Activated T-helper 17 cell treated with anti-CD3 and anti-CD28 coated beads, Interleukin-2, amount 50 U/mL, for 72 hours (primary cell): ENCODE measurements at regions not wholly inside any gene's neighbourhood (a gene's known extent, or its start where the extent isn't known, plus 50 kb on each side); places are given as distances from the start of the nearest gene placed in this dataset.

Experiments
- ATAC-seq: fragments of 150-1000 bp; cut with Tn5 transposase; replicated peaks from 2 replicates; pipeline ENCODE4 v1.10.0; 2021; ENCODE audit warnings: mild to moderate bottlenecking, moderate library complexity
- H3K27ac Mint-ChIP-seq: one replicate; pipeline ENCODE4 v1.8.0; 2022; ENCODE audit warnings: mixed read lengths
- H3K27me3 Mint-ChIP-seq: one replicate; pipeline ENCODE4 v1.8.0; 2022; ENCODE audit warnings: mixed read lengths
- H3K36me3 Mint-ChIP-seq: one replicate; pipeline ENCODE4 v1.8.0; 2022; ENCODE audit warnings: low read depth, mild to moderate bottlenecking, mixed read lengths
- H3K4me1 Mint-ChIP-seq: one replicate; pipeline ENCODE4 v1.8.0; 2022; ENCODE audit warnings: mixed read lengths
- H3K4me3 Mint-ChIP-seq: one replicate; pipeline ENCODE4 v1.8.0; 2022; ENCODE audit warnings: mild to moderate bottlenecking, mixed read lengths
- H3K9me3 Mint-ChIP-seq: one replicate; pipeline ENCODE4 v1.8.0; 2022; ENCODE audit warnings: mixed read lengths

DNA sequence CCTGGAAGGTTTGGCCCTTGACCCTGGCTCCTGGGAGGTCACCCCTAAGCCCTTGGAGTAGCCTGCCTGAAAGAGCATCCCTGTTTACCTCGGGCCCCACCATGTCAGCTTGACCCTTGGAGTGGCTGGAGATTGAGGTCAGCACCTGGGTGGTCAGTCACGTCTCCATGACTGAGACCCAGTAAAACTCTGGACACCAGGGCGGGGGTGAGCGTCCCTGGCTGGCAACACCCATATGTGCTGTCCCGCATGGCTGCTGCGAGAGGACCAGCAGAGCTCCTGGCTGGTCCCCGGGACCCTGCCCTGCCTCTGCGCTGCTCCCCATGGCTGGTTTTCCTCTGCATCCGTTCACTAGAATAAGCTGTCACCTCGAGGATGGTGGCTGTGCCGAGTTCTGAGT lies 91.2 kb downstream of the RBFOX3 start:
- Mint-ChIP-seq H3K27ac (no peak overlapping the region), H3K9me3 (no peaks in the 10 kb centered on the region), H3K4me1 (no peaks in the 10 kb centered on the region), H3K36me3 (no peaks in the 10 kb centered on the region), H3K27me3 (peaks cover 22% of the 10 kb centered on the region), H3K4me3 (no peak overlapping the region)
- ATAC-seq: no peak

DNA sequence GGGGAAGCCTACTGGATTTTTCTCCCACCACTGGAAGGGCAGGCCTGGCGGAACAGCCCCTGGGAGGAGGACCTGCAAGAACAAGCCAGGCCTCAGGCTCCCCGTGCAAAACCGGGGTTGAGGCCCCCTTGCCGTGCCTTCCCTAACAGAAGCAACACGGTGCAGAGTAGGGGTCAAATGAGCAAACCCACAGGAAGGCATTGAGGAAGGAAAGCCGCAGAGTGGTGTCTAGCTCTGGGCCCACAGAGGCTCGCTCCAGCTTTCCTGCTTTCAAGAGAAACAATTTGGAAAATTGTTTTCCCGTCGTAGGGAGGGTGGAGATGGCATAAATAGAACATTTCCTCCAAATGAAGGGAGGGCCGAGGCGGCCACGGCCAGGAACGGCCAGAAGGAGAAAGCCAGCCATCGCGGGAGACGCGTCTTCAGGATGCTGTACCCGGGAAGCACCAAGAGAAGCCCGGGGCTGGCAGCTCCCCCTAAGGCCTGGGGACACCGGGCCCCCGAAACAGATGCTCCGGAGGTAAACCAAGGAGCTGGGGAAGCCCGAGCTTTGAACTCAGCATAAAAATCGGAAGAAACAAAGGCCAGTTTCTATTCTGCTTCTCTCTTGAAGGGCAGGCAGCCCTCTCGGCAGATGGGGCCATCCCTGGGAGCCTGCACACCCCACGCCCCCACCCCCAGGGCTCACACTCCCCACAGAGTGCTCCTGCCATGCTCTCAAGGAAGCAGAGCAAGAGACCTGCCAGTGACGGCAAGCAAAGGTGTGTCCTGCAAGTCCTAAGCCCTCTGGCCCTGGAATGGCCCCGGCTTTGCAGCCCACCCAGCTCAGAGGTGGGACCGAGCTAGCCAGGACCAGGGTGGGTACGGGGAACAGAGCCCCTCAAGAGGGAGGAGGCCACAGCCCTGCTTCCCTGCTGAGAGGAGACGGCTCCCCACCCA lies 92.0 kb downstream of the RBFOX3 start:
- no peaks in the 10 kb centered on the region for H3K4me1 Mint-ChIP-seq
- ATAC-seq: no peak
- no peak overlapping the region for H3K27ac Mint-ChIP-seq
- peaks cover 22% of the 10 kb centered on the region for H3K27me3 Mint-ChIP-seq
- H3K9me3 Mint-ChIP-seq: no peaks in the 10 kb centered on the region
- no peak overlapping the region for H3K4me3 Mint-ChIP-seq
- no peaks in the 10 kb centered on the region for H3K36me3 Mint-ChIP-seq

DNA sequence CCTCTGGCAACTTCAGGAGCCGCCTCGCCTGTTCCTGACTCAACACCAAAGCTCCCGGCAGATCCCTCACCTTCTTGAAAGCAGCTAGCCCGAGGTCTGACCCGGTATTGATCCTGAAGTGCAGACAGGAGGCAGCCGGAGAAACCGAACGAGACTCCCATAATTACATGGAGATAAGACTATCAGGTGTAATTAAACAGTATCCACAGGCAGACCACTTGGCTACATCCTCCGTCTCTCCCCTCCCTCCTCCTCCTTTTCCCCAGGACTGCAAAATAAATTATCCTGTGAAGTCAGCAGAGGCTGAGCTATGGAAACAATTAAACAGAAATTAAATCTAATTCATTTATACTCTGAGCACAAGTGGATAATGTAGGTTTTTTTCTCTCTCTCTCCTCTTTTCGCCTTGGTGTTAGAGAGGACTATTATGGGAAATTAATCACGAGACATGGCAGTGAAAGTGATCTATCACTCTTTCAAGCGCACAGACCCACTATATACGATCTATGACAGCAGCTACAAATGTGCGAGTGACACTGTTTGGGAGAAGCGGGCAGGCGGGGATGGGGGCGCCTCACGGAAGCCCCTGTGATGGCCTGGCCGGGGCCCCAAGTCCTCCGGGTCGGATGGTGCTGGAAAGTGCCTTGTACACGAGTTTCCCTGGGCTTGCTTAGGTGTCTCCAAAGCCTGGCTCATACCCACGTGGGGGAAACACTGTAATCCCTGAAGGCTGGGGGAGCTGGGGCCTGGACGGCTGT lies 92.8 kb downstream of the RBFOX3 start:
- no peak overlapping the region for H3K27ac Mint-ChIP-seq
- no peak overlapping the region for H3K4me3 Mint-ChIP-seq
- H3K36me3 Mint-ChIP-seq: no peaks in the 10 kb centered on the region
- no peak for ATAC-seq
- H3K9me3 Mint-ChIP-seq: no peaks in the 10 kb centered on the region
- no peaks in the 10 kb centered on the region for H3K4me1 Mint-ChIP-seq
- H3K27me3 Mint-ChIP-seq: peaks cover 22% of the 10 kb centered on the region

DNA sequence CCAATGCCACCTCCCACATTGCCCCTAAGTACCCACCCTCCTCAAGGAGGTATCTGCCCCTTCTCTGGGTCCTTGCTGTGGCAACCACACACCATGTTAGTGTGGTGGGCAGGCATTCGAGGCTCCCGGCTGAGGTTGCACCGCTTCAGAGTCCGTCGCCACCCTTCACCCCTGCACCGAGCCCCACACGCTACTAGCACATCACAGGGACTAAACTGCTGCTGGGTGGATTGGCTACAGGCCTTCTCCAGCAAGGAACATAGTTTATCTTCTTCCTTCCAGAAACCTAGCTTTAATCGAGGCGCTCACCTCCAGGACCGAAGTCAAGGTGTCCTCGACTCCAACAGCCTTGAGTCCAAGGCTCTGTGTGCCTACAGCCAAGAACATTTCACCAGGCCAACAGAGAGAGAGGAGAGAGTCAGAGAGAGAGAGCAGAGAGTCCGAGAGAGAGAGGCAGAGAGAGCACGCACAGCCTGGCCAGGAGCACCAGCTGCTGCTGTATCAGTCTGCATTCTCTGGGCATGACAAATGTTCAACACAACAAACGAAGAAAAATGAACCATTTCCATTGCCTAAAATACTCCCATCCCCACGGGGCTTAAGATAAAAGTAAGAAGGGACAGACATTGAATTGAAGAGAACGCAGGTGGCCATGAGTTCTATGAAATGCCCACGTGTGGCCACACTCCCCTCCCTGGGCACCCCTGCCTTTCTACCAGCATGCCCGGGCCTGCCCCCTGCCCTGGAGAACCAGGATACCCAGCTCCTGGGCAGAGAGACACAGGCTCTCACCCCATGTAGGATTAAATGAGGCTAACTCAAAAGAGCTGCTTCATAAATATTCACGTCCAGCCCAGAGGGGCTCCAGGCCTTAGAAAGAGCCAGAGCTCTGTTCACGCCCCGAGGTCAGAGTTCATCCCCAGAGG lies 94.9 kb downstream of the RBFOX3 start:
- no peaks in the 10 kb centered on the region for H3K9me3 Mint-ChIP-seq
- H3K27ac Mint-ChIP-seq: no peak overlapping the region

DNA sequence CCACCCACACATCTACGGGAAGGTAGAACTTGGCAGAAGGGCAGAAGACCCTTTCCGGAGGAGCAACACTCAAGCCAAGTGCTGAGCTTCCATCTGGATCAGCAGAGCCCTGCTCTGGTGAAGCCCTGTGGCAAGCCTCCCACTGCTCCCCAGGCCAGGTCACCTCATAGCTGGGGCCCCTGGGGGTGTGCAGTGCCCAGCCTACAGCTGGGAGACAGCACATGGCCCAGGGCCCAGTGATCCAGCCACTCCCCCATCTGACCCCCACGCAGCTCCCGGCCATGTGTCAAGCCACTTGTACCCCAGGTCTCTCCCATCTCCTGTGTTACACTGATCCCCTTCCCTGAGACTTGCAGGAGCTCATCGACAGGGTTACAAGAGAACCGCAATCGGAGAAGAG lies 95.7 kb downstream of the RBFOX3 start:
- no peak overlapping the region for H3K27ac Mint-ChIP-seq
- peaks cover 22% of the 10 kb centered on the region for H3K27me3 Mint-ChIP-seq
- ATAC-seq: no peak
- no peaks in the 10 kb centered on the region for H3K9me3 Mint-ChIP-seq
- H3K4me3 Mint-ChIP-seq: no peak overlapping the region
- H3K4me1 Mint-ChIP-seq: no peaks in the 10 kb centered on the region
- H3K36me3 Mint-ChIP-seq: no peaks in the 10 kb centered on the region

More for the DNA sequence above, 94.9 kb downstream of the RBFOX3 start:
- Mint-ChIP-seq H3K4me3 (no peak overlapping the region), H3K36me3 (no peaks in the 10 kb centered on the region), H3K4me1 (no peaks in the 10 kb centered on the region), H3K27me3 (peaks cover 22% of the 10 kb centered on the region)
- ATAC-seq: no peak

DNA sequence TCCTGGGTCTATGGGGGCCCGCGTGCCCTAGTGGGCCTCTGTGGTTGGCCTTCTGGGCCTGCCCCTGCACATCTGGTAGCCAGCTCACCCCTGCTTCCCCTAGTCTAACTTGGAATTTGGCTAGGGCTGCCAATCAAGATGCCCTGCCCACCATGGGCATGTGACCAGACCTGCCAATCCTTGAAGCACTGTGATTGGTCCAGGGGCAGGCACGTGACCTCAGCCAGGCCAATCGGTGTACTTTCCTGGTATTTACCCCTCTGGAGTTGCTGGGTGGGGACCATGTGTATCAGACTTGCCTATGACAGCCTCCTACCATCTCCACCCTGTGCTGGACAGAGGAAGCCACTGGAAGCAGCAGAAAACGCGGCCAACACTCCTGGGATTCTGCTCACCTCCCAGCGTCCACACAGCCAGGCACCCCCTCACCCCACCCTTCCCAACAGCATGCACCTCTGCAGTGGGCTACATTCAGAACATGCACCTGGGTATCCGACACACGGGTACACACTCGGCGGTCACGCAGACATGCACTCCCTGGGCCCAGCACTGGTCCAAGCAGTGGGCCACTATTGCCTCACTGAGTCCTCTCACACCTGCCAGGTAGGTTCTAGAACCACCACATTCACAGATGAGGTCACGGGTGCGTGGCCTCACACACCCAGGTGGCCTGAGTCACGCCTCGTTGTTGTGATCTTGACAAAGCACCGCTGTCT lies 96.9 kb downstream of the RBFOX3 start:
- ATAC-seq: no peak
- Mint-ChIP-seq H3K4me1 (no peaks in the 10 kb centered on the region), H3K27me3 (peaks cover 22% of the 10 kb centered on the region), H3K27ac (no peak overlapping the region), H3K4me3 (no peak overlapping the region), H3K36me3 (no peaks in the 10 kb centered on the region), H3K9me3 (no peaks in the 10 kb centered on the region)

DNA sequence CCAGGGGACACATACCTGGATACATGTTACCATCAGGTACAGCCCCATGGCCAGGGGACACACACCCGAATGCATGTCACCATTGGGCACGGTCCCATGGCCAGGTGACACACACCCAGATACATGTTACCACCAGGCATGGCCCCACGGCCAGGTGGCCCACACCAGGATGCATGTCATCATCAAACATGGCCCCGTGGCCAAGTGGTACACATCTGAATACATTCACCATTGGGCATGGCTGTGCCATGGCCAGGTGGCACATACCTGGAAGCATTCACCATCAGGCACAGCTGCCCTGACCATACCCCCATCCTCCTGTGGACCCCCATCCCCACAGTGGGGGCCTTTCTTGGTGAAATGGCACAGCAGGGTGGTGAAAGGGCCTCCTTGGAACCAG lies 97.6 kb downstream of the RBFOX3 start:
- ATAC-seq: no peak
- Mint-ChIP-seq H3K36me3 (no peaks in the 10 kb centered on the region), H3K4me1 (no peaks in the 10 kb centered on the region), H3K27me3 (peaks cover 21% of the 10 kb centered on the region), H3K27ac (no peak overlapping the region), H3K9me3 (no peaks in the 10 kb centered on the region), H3K4me3 (no peak overlapping the region)

DNA sequence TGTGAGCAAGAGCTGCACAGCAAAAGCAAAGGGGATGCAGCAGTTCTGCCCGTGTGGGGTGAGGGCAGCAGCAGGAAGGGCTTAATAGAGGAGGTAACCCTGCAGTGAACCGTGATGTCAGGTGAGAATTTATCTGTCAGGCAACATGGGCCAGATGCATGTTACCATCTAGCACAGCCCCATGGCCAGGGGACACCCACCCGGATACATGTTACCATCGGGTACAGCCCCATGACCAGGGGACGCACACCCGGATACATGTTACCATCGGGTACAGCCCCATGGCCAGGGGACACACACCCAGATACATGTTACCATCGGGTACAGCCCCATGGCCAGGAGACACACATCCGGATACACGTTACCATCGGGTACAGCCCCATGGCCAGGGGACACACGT lies 99.4 kb downstream of the RBFOX3 start:
- Mint-ChIP-seq H3K9me3 (no peaks in the 10 kb centered on the region), H3K27ac (no peak overlapping the region), H3K4me3 (no peak overlapping the region), H3K4me1 (no peaks in the 10 kb centered on the region), H3K27me3 (peaks cover 10% of the 10 kb centered on the region), H3K36me3 (no peaks in the 10 kb centered on the region)
- ATAC-seq: no peak

DNA sequence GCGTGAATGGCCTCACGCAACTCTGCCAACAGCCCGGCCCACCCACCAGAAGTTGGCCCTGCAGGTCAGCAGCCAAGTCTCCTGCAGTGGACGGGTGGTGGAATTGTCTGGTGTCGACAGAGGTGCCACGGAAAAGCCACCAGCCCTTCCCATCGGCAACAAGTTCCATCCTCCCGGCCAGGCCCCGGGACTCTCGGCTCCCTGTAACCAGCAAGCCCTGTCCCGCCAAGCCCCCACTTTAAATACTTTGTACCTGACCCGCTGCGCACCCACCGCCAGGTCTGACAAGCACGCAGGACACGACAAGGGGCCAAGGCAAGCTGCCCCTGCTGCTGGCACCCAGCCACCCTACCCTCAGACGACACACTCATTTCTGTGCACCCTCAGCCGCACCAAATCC lies 100.8 kb downstream of the RBFOX3 start:
- Mint-ChIP-seq H3K4me3 (no peak overlapping the region), H3K9me3 (no peaks in the 10 kb centered on the region), H3K36me3 (no peaks in the 10 kb centered on the region), H3K27ac (no peak overlapping the region), H3K27me3 (peaks cover 8% of the 10 kb centered on the region), H3K4me1 (no peaks in the 10 kb centered on the region)
- ATAC-seq: no peak

DNA sequence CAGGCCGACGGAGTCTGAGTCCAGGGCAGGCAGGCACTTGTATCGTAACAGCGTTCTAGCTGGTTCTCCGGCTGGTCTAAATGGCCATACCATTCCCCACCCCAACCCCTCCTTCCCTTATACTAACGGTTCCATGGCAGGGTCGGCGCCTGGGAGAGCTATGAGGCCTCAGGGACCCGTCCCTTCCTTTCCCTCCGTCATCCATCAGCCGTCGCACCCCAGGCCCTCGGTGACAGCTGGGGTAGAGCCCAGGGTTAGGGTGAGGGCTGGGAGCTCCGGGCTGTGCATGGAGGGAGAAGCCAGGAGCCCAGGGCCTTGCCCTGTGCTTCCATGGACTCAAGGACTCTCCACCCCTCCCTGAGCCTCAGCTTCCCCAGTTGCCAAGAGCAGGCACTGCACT lies 101.4 kb downstream of the RBFOX3 start:
- no peaks in the 10 kb centered on the region for H3K9me3 Mint-ChIP-seq
- H3K36me3 Mint-ChIP-seq: no peaks in the 10 kb centered on the region
- H3K27me3 Mint-ChIP-seq: peaks cover 13% of the 10 kb centered on the region
- no peak for ATAC-seq
- H3K4me1 Mint-ChIP-seq: no peaks in the 10 kb centered on the region
- no peak overlapping the region for H3K27ac Mint-ChIP-seq
- no peak overlapping the region for H3K4me3 Mint-ChIP-seq

DNA sequence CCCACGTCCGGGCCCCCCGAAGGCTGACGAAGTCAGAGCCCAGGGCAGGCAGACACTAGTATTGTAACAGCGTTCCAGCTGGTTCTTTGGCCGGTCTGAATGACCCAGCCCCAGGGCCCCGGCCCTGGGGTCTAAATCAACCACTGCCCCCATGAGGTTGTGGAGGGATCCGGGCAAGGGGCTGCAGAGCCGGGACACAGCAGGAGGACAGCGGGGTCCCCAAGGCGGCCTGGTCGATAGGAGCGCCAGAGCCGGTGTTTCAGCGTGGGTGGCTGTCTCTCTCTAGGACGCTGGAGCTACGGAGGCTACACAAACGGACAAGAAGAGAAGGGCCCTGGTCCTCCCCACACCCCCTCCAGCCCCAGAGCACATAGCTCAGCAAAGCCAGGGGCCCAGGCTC lies 101.8 kb downstream of the RBFOX3 start:
- Mint-ChIP-seq H3K4me1 (no peaks in the 10 kb centered on the region), H3K9me3 (no peaks in the 10 kb centered on the region), H3K27ac (no peak overlapping the region), H3K36me3 (no peaks in the 10 kb centered on the region), H3K27me3 (peaks cover 18% of the 10 kb centered on the region), H3K4me3 (no peak overlapping the region)
- ATAC-seq: no peak

DNA sequence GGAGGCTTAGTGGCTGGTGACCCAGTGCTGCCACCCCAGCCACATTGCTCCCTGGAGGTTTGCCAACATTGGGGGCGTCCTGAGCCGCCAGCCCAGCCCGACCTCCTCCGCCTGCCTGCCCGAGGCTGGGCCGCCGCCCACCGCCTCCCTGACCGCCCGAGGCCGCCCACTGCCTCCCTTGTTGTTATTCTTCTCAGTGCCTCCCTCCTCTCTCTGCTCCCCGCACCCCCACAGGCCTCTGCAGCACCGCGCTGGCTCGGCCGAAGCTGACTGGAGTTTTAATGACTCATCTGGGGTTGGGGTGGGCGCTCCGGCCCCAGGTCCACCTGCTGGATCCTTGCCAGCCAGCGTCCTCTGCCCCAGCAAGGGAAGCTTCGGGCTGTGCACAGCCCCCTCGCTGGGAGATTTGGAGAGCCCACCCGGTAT lies 102.5 kb downstream of the RBFOX3 start:
- no peak overlapping the region for H3K27ac Mint-ChIP-seq
- H3K27me3 Mint-ChIP-seq: peaks cover 19% of the 10 kb centered on the region
- no peaks in the 10 kb centered on the region for H3K4me1 Mint-ChIP-seq
- H3K4me3 Mint-ChIP-seq: no peak overlapping the region
- no peaks in the 10 kb centered on the region for H3K9me3 Mint-ChIP-seq
- no peaks in the 10 kb centered on the region for H3K36me3 Mint-ChIP-seq
- ATAC-seq: no peak

DNA sequence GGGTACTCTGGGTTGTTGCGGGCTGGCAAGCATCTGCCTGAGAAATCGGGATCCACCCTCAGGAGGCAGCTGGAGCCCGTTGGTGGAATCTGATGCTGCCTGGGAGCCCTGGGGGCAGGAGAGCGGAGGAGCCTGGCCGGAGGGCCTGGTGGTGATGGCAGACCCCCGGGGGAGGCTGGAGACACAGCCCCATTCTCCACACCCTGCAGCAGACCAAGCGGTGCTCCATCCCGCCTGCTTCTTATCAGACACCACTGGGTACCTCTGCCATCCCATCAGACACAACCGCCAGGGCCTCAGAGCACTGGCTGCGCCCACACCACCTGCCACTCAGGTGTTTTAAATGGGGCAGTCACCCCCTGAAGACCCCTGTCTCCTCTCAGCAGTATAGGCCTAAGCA lies 103.9 kb downstream of the RBFOX3 start:
- no peak for ATAC-seq
- Mint-ChIP-seq H3K4me3 (no peak overlapping the region), H3K4me1 (no peaks in the 10 kb centered on the region), H3K27ac (no peak overlapping the region), H3K36me3 (no peaks in the 10 kb centered on the region), H3K27me3 (peaks cover 20% of the 10 kb centered on the region), H3K9me3 (no peaks in the 10 kb centered on the region)
